Activated naive CD8-positive, alpha-beta T cell treated with anti-CD3 and anti-CD28 coated beads for 36 hours (primary cell): ENCODE measurements at regions not wholly inside any gene's neighbourhood (a gene's known extent, or its start where the extent isn't known, plus 50 kb on each side); places are given as distances from the start of the nearest gene placed in this dataset.
A peak's percentile ranks its signal among the peaks of the same experiment; 100 is the strongest.
"Not testable (repeated sequence)": the region's sequence is repeated elsewhere in the genome, so short reads cannot be mapped to it uniquely, and the experiment has no call there.

Source experiments
- DNase-seq: peaks from one replicate; pipeline ENCODE4 v3.0.0; 2021
- H3K27ac Mint-ChIP-seq: one replicate; pipeline ENCODE4 v1.8.0; 2022; ENCODE audit warnings: mild to moderate bottlenecking, moderate library complexity, mixed read lengths
- H3K27me3 Mint-ChIP-seq: one replicate; pipeline ENCODE4 v1.8.0; 2022; ENCODE audit warnings: mild to moderate bottlenecking, mixed read lengths
- H3K36me3 Mint-ChIP-seq: one replicate; pipeline ENCODE4 v1.8.0; 2021; ENCODE audit warnings: mild to moderate bottlenecking, mixed read lengths
- H3K4me1 Mint-ChIP-seq: one replicate; pipeline ENCODE4 v1.8.0; 2021; ENCODE audit warnings: mixed read lengths
- H3K4me3 Mint-ChIP-seq: one replicate; pipeline ENCODE4 v1.8.0; 2022; ENCODE audit warnings: mild to moderate bottlenecking, moderate library complexity, mixed read lengths
- H3K9me3 Mint-ChIP-seq: one replicate; pipeline ENCODE4 v1.8.0; 2022; ENCODE audit warnings: mixed read lengths

GRCh38 chr9:94387338-94388010, 59.0 kb upstream of the NUTM2F start:
- H3K27ac Mint-ChIP-seq, H3K4me3 Mint-ChIP-seq, H3K9me3 Mint-ChIP-seq, H3K27me3 Mint-ChIP-seq, DNase-seq: not testable (repeated sequence)
- Mint-ChIP-seq H3K4me1 (peaks cover 23% of the 10 kb centered on the region), H3K36me3 (peaks cover 15% of the 10 kb centered on the region)

- not testable (repeated sequence) for H3K4me3 Mint-ChIP-seq, H3K27ac Mint-ChIP-seq, H3K9me3 Mint-ChIP-seq, H3K27me3 Mint-ChIP-seq, DNase-seq
- Mint-ChIP-seq H3K36me3 (peaks cover 12% of the 10 kb centered on the region), H3K4me1 (peaks cover 23% of the 10 kb centered on the region)
Measured at GRCh38 chr9:94388011-94388406, 59.6 kb upstream of the NUTM2F start.

- not testable (repeated sequence) for H3K36me3 Mint-ChIP-seq, H3K27ac Mint-ChIP-seq, DNase-seq, H3K4me3 Mint-ChIP-seq, H3K9me3 Mint-ChIP-seq, H3K27me3 Mint-ChIP-seq
- H3K4me1 Mint-ChIP-seq: peaks cover 21% of the 10 kb centered on the region
Measured at GRCh38 chr9:94390425-94391098, 62.1 kb upstream of the NUTM2F start.

GRCh38 chr9:94392971-94393624, 64.7 kb upstream of the NUTM2F start:
- H3K36me3 Mint-ChIP-seq: peaks cover 12% of the 10 kb centered on the region
- H3K27me3 Mint-ChIP-seq: not testable (repeated sequence)

GRCh38 chr9:94397766-94398379, 69.4 kb upstream of the NUTM2F start:
- H3K9me3 Mint-ChIP-seq, DNase-seq, H3K27me3 Mint-ChIP-seq: not testable (repeated sequence)
- Mint-ChIP-seq H3K27ac (peak overlapping the region; percentile 49), H3K4me3 (peak overlapping the region; percentile 9), H3K4me1 (peaks cover 21% of the 10 kb centered on the region), H3K36me3 (peaks cover 26% of the 10 kb centered on the region)

More at GRCh38 chr9:94392971-94393624, 64.7 kb upstream of the NUTM2F start:
- not testable (repeated sequence) for H3K4me3 Mint-ChIP-seq, DNase-seq, H3K9me3 Mint-ChIP-seq, H3K27ac Mint-ChIP-seq
- peaks cover 16% of the 10 kb centered on the region for H3K4me1 Mint-ChIP-seq

- H3K4me1 Mint-ChIP-seq: peaks cover 20% of the 10 kb centered on the region
- not testable (repeated sequence) for H3K27ac Mint-ChIP-seq, DNase-seq
Measured at GRCh38 chr9:94400461-94400860, 72.0 kb upstream of the NUTM2F start.

GRCh38 chr9:94402795-94403194, 74.4 kb upstream of the NUTM2F start:
- H3K27ac Mint-ChIP-seq, H3K27me3 Mint-ChIP-seq, DNase-seq, H3K4me3 Mint-ChIP-seq, H3K9me3 Mint-ChIP-seq: not testable (repeated sequence)
- Mint-ChIP-seq H3K4me1 (peaks cover 10% of the 10 kb centered on the region), H3K36me3 (peaks cover 27% of the 10 kb centered on the region)

More at GRCh38 chr9:94400461-94400860, 72.0 kb upstream of the NUTM2F start:
- not testable (repeated sequence) for H3K27me3 Mint-ChIP-seq, H3K9me3 Mint-ChIP-seq, H3K4me3 Mint-ChIP-seq
- peaks cover 32% of the 10 kb centered on the region for H3K36me3 Mint-ChIP-seq

- not testable (repeated sequence) for H3K27me3 Mint-ChIP-seq, H3K27ac Mint-ChIP-seq, H3K4me1 Mint-ChIP-seq, DNase-seq, H3K9me3 Mint-ChIP-seq, H3K4me3 Mint-ChIP-seq
- peaks cover 27% of the 10 kb centered on the region for H3K36me3 Mint-ChIP-seq
Measured at GRCh38 chr9:94403571-94403970, 75.1 kb upstream of the NUTM2F start.

GRCh38 chr9:94413665-94414064, 85.2 kb upstream of the NUTM2F start:
- H3K4me1 Mint-ChIP-seq: peaks cover 15% of the 10 kb centered on the region
- not testable (repeated sequence) for H3K9me3 Mint-ChIP-seq, H3K36me3 Mint-ChIP-seq, H3K4me3 Mint-ChIP-seq, H3K27me3 Mint-ChIP-seq, H3K27ac Mint-ChIP-seq, DNase-seq

GRCh38 chr9:94415111-94415510, 86.7 kb upstream of the NUTM2F start:
- not testable (repeated sequence) for H3K27me3 Mint-ChIP-seq, H3K4me3 Mint-ChIP-seq, DNase-seq, H3K9me3 Mint-ChIP-seq, H3K36me3 Mint-ChIP-seq, H3K27ac Mint-ChIP-seq
- peaks cover 15% of the 10 kb centered on the region for H3K4me1 Mint-ChIP-seq

- H3K4me3 Mint-ChIP-seq, H3K9me3 Mint-ChIP-seq, H3K27ac Mint-ChIP-seq, H3K4me1 Mint-ChIP-seq, H3K27me3 Mint-ChIP-seq, H3K36me3 Mint-ChIP-seq, DNase-seq: not testable (repeated sequence)
Measured at GRCh38 chr9:94420098-94420497, 91.7 kb upstream of the NUTM2F start.

- H3K36me3 Mint-ChIP-seq: not testable (repeated sequence)
Measured at GRCh38 chr9:94421951-94422350, 93.5 kb upstream of the NUTM2F start.

GRCh38 chr9:94425312-94425711, 96.9 kb upstream of the NUTM2F start:
- H3K36me3 Mint-ChIP-seq, H3K27me3 Mint-ChIP-seq, H3K4me1 Mint-ChIP-seq, DNase-seq, H3K4me3 Mint-ChIP-seq, H3K27ac Mint-ChIP-seq, H3K9me3 Mint-ChIP-seq: not testable (repeated sequence)

More at GRCh38 chr9:94421951-94422350, 93.5 kb upstream of the NUTM2F start:
- H3K27me3 Mint-ChIP-seq, H3K27ac Mint-ChIP-seq, H3K4me3 Mint-ChIP-seq, H3K4me1 Mint-ChIP-seq, DNase-seq, H3K9me3 Mint-ChIP-seq: not testable (repeated sequence)

- not testable (repeated sequence) for H3K27me3 Mint-ChIP-seq
Measured at GRCh38 chr9:94437128-94437527, 108.7 kb upstream of the NUTM2F start.

GRCh38 chr9:94438336-94438735, 109.9 kb upstream of the NUTM2F start:
- not testable (repeated sequence) for H3K4me1 Mint-ChIP-seq, DNase-seq, H3K27me3 Mint-ChIP-seq, H3K27ac Mint-ChIP-seq, H3K4me3 Mint-ChIP-seq, H3K9me3 Mint-ChIP-seq
- H3K36me3 Mint-ChIP-seq: peaks cover 26% of the 10 kb centered on the region

More at GRCh38 chr9:94437128-94437527, 108.7 kb upstream of the NUTM2F start:
- not testable (repeated sequence) for H3K27ac Mint-ChIP-seq, H3K4me1 Mint-ChIP-seq, DNase-seq, H3K4me3 Mint-ChIP-seq, H3K9me3 Mint-ChIP-seq
- H3K36me3 Mint-ChIP-seq: peaks cover 24% of the 10 kb centered on the region
